ENCODE measurements at regions not wholly inside any gene's neighbourhood (a gene's known extent, or its start where the extent isn't known, plus 50 kb on each side); places are given as distances from the start of the nearest gene placed in this dataset.

DNA sequence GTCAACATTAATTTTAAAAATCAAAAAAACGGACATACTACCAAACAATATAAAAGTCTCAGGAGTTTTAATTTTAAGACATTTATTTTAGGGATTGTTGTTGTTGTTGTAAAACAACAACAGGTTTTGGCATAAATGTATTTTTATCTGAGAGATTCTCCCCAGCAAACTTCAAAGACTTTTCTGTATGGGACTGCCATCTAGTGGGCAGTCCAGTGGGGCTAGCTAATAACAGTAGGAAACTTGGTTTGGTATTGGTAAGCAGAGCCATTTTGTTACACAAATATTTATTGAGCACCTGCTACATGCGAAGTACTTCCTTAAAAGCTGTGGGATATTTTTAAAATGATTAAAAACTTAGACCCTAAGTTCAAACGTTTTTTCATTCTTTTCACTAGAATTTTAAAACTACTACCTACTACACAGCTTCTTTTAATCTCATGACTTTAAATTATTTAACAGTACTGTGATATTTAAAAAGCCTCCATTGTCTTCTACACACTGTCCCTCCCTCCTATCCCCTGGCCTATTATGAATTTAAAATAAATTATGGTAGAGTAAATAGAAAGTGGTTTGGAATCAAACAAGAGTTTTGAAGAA lies 1028.4 kb upstream of the INTU start:
- TF ChIP-seq ZNF565 (CRISPR knock-in tag; conservative IDR thresholded peaks at IDR 0.05; ENCODE audit: low read depth) (no peak), ISL1 (CRISPR knock-in tag; IDR thresholded peaks at IDR 0.05) (no peak)
